ENCODE measurements at regions not wholly inside any gene's neighbourhood (a gene's known extent, or its start where the extent isn't known, plus 50 kb on each side); places are given as distances from the start of the nearest gene placed in this dataset.

GRCh38 chr10:105413997-105414396 is 772.9 kb downstream of the SORCS3 start:
- dilution Hi-C loops (cut with MboI; ENCODE audit: extremely low pct_ligation_motif_present, low sequenced_read_pairs): no loop called here
- DNase-seq (ENCODE audit: low read depth, low spot score): no peak

GRCh38 chr10:105409370-105409769 is 768.3 kb downstream of the SORCS3 start:
- Histone ChIP-seq H3K4me3 (ENCODE audit: control insufficient read depth in 2 of 3, extremely low read depth in 1 of 3, insufficient read depth in 2 of 3, low read depth in 1 of 3, low read length in 3 of 3) (no peak overlapping the region), H3K27me3 (ENCODE audit: control insufficient read depth, extremely low read depth, insufficient read depth, low read length) (no peaks in the 10 kb centered on the region), H2AFZ (ENCODE audit: control insufficient read depth, low read length) (no peak overlapping the region), H3K79me2 (ENCODE audit: control insufficient read depth, insufficient read depth, low read length) (no peaks in the 10 kb centered on the region), H4K20me1 (ENCODE audit: control insufficient read depth, extremely low read depth, insufficient read depth, low read length) (no peaks in the 10 kb centered on the region), H3K36me3 (ENCODE audit: control insufficient read depth in 2 of 2, extremely low read depth in 1 of 2, insufficient read depth in 2 of 2, low read length in 2 of 2) (no peaks in the 10 kb centered on the region), H3K9me3 (ENCODE audit: control insufficient read depth, low read depth, low read length) (no peaks in the 10 kb centered on the region), H3K4me2 (ENCODE audit: control insufficient read depth, extremely low read depth, insufficient read depth, low read depth, low read length) (no peak overlapping the region), H3K9ac (ENCODE audit: control insufficient read depth, extremely low read depth, insufficient read depth, low read length) (no peak overlapping the region), H3K4me1 (ENCODE audit: control insufficient read depth, extremely low read depth, insufficient read depth, low read length) (no peaks in the 10 kb centered on the region), H3K9me1 (ENCODE audit: control insufficient read depth, extremely low read depth, insufficient read depth, low read length) (no peaks in the 10 kb centered on the region), H3K27ac (ENCODE audit: control insufficient read depth, insufficient read depth, low read length) (no peak overlapping the region)
- no peak for FAIRE-seq
- dilution Hi-C loops (cut with MboI; ENCODE audit: extremely low pct_ligation_motif_present, low sequenced_read_pairs): no loop called here
- no peak for DNase-seq (ENCODE audit: low read depth, low spot score)
- TF ChIP-seq EZH2 (IDR thresholded peaks at IDR 0.05; ENCODE audit: low read length): no peak
- TF ChIP-seq CTCF (optimal IDR thresholded peaks at IDR 0.05 in 1 of 3, IDR thresholded peaks at IDR 0.05 in 1 of 3, conservative IDR thresholded peaks at IDR 0.05 in 1 of 3; ENCODE audit: extremely low read depth in 1 of 3, insufficient read depth in 2 of 3, low read length in 3 of 3): no peak

More at GRCh38 chr10:105413997-105414396, 772.9 kb downstream of the SORCS3 start:
- Histone ChIP-seq H3K27ac (ENCODE audit: control insufficient read depth, insufficient read depth, low read length) (no peak overlapping the region), H3K79me2 (ENCODE audit: control insufficient read depth, insufficient read depth, low read length) (no peaks in the 10 kb centered on the region), H3K4me2 (ENCODE audit: control insufficient read depth, extremely low read depth, insufficient read depth, low read depth, low read length) (no peak overlapping the region), H2AFZ (ENCODE audit: control insufficient read depth, low read length) (no peak overlapping the region), H3K36me3 (ENCODE audit: control insufficient read depth in 2 of 2, extremely low read depth in 1 of 2, insufficient read depth in 2 of 2, low read length in 2 of 2) (no peaks in the 10 kb centered on the region), H3K9me3 (ENCODE audit: control insufficient read depth, low read depth, low read length) (no peaks in the 10 kb centered on the region), H3K4me1 (ENCODE audit: control insufficient read depth, extremely low read depth, insufficient read depth, low read length) (no peaks in the 10 kb centered on the region), H4K20me1 (ENCODE audit: control insufficient read depth, extremely low read depth, insufficient read depth, low read length) (no peaks in the 10 kb centered on the region), H3K4me3 (ENCODE audit: control insufficient read depth in 2 of 3, extremely low read depth in 1 of 3, insufficient read depth in 2 of 3, low read depth in 1 of 3, low read length in 3 of 3) (no peak overlapping the region), H3K9me1 (ENCODE audit: control insufficient read depth, extremely low read depth, insufficient read depth, low read length) (no peaks in the 10 kb centered on the region), H3K9ac (ENCODE audit: control insufficient read depth, extremely low read depth, insufficient read depth, low read length) (no peak overlapping the region), H3K27me3 (ENCODE audit: control insufficient read depth, extremely low read depth, insufficient read depth, low read length) (no peaks in the 10 kb centered on the region)
- FAIRE-seq: no peak
- TF ChIP-seq EZH2 (IDR thresholded peaks at IDR 0.05; ENCODE audit: low read length) (no peak), CTCF (optimal IDR thresholded peaks at IDR 0.05 in 1 of 3, IDR thresholded peaks at IDR 0.05 in 1 of 3, conservative IDR thresholded peaks at IDR 0.05 in 1 of 3; ENCODE audit: extremely low read depth in 1 of 3, insufficient read depth in 2 of 3, low read length in 3 of 3) (no peak)

Data from keratinocyte (primary cell).